NCI-H2029 (cell line): ENCODE measurements at regions not wholly inside any gene's neighbourhood (a gene's known extent, or its start where the extent isn't known, plus 50 kb on each side); places are given as distances from the start of the nearest gene placed in this dataset.
A peak's percentile ranks its signal among the peaks of the same experiment; 100 is the strongest.

Source experiments
- DNase-seq: peaks from one replicate; lab custom pipeline; 2025; lab: John Stamatoyannopoulos, UW

- DNase-seq = no peak
These were observed 308.9 kb upstream of the MMS22L start for GRCh38 chr6:97591955-97592354.

- no peak for DNase-seq
These were observed 311.8 kb upstream of the MMS22L start for GRCh38 chr6:97594844-97595243.

GRCh38 chr6:97621111-97621510, 338.1 kb upstream of the MMS22L start:
- no peak for DNase-seq

DNA sequence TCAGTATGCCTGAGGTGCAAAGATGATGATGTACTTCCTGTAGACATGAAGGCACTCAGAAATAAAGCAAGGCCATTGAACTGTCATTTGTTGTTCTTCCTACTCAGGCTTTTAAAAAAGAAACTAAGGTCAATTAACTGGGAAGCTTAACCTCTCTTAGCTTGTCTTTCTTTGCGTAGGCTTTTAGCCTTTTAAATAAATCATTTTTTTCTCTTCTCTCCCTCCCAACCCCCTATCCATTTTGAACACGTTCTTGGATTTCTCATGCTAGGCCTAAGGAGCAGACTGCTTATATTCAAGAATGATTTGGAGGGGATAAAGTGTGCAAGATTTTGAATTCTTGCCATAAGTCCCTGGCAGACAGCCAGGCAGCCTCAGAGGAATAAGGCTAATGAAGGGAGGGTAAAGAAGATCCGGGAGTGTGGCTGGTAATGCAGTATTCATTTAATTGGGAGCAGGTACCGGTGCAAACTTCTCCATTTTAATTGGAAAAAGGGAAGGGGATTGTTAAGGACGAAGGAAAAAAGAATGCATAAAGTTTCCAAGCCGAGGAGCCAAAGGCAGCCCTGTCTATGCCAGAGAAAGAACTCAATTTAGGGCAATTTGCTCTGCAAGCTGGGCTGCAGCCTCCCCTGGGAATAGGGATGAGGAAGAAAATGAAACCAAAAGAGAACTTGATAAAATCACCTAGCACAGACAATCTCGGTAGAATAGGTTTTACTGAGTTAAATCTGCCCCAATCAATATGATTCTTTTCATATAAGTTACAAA, 343.8 kb upstream of the MMS22L start:
- DNase-seq = peak; percentile 2

GRCh38 chr6:97629180-97629579, 346.2 kb upstream of the MMS22L start:
- DNase-seq = no peak

DNA sequence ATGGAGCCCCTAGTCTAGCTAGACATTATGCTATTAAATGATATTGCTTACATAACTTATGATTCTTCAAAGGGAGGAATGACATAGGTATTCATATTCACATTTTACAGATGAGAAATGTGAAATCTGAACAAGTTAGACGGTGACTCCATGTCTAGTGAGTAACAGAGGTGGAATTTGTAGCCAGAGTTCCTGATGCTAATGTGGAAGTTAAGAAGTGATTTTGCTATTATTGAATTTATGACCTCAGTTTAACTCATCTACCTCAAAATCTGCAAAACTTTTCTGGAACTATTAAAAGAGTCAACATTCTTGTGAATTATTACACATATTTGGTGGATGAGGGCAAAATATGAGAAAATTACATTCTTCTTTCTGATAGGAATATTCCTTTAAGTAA, 347.6 kb upstream of the MMS22L start:
- DNase-seq = no peak

GRCh38 chr6:97632341-97632740, 349.3 kb upstream of the MMS22L start:
- DNase-seq = no peak

DNA sequence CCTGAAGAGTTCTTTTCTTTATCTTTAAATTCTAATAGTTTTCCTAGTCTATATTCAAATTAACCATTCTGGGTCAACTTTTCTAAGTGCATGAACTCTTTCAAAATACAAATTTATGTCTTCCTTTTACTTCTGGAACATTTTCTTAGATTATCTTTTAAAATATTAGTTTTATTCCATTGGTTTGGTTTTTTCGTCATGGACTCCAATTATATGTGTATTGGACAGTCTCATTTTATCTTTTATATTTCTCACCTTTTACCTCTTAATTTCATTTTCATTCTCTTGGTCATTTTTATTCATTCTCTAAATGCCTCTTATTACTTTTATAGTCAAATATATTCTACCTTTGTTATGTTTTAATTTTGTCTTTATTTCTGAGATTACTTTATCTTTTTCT, 356.7 kb upstream of the MMS22L start:
- no peak for DNase-seq

GRCh38 chr6:97644353-97644752, 361.3 kb upstream of the MMS22L start:
- no peak for DNase-seq

DNA sequence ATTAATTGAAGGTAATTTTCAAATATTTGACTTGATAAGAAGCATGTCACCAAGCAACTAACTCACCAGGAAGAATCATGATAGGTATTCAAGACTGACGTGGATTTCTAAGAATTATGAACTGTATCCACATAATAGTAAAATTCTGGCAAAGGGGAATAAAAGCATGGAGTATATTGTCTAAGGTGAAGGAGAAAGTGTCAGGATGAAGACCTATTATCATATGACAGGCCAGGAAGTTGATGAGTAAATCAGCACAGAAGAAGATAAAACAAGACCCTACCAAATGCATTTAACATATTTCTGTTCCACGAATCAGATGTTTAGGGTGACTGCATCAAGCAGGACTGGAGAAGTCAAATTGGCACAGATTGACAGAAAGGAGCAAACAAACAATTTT, 362.7 kb upstream of the MMS22L start:
- DNase-seq = no peak

- DNase-seq = no peak
These were observed 370.1 kb upstream of the MMS22L start for GRCh38 chr6:97653076-97653475.

DNA sequence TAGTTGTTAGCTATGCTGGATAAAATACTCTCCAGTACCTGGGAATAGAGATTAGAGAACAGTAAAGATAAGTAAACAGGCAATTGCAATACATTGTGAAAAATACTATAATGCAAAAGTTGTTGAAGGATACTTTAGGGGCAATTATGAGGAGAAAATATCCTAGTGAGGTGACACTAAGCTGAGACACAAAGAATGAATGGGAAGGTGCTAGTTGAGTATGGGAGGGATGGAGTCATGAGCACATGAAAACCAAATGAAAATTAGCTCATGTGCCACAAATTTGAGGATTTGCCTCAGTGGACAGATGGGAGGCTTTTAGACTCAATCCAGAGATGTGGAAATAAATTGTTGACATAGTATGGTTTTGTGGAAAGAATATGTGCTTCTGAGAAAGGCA, 370.5 kb upstream of the MMS22L start:
- no peak for DNase-seq

DNA sequence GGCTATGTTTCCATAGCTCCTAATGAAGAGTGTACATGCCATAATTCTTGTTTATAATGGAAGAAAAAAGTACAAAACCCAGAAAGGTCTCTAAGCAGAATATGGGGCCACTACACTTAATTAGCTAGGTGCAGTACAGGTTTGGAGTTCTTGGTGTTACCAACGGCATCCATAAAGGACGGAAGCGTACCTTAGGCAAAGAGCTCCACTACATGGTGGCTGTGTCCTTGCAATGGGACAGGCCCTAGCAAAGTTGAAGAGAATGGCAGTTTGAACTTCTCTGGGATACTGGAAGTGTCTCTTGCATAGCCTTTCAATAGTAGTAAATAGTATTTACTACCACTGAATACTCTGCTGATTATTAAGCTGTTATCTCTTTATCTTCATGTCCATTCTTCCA, 371.7 kb upstream of the MMS22L start:
- DNase-seq = no peak

GRCh38 chr6:97656236-97656635, 373.2 kb upstream of the MMS22L start:
- DNase-seq = no peak

GRCh38 chr6:97656706-97657350, 373.8 kb upstream of the MMS22L start:
- DNase-seq = no peak

- no peak for DNase-seq
These were observed 375.1 kb upstream of the MMS22L start for GRCh38 chr6:97658090-97658489.

GRCh38 chr6:97663252-97663651, 380.2 kb upstream of the MMS22L start:
- no peak for DNase-seq

DNA sequence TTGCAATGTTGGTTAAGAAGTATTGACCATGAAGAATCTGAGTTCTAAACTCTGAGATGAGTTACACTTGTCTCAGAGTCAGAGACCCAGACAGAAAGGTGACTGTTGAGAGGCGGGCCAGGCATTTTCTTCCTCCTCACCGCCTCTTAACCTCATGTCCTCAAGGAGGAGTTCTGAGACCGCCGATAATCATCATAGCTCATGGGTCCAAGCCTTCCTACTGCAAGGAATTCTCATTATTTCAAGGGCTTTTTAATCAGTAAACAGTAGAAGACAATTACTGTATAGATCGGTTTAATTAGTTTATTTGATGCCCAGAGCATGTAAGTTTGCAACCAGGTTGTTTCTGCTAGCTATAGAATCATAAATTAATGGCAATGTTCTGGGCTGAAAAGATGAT, 382.4 kb upstream of the MMS22L start:
- no peak for DNase-seq

- DNase-seq = no peak
These were observed 383.9 kb upstream of the MMS22L start for GRCh38 chr6:97666889-97667288.

GRCh38 chr6:97668716-97669115, 385.7 kb upstream of the MMS22L start:
- no peak for DNase-seq

- DNase-seq = no peak
These were observed 386.4 kb upstream of the MMS22L start for GRCh38 chr6:97669191-97670031.

DNA sequence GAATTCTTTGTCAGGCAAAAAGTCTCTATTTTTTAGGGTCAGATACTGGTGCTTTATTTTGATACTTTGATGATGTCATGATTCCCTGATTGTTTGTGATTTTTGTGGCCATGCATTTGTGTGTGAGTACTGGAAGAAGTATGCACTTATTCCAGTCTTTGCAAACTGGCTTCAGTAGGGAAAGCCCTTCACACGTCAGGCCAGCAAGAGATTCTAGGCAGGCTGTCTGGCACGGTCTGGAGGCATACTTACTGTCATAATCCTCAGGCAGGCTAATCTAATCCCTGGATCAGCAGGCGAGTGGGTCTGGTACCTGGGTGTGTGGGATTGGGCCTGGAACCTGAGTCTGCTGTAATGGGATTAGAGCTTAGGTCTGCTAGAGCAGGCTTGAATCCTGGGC, 391.8 kb upstream of the MMS22L start:
- no peak for DNase-seq

- no peak for DNase-seq
These were observed 394.6 kb upstream of the MMS22L start for GRCh38 chr6:97677626-97678025.
